ENCODE measurements at regions not wholly inside any gene's neighbourhood (a gene's known extent, or its start where the extent isn't known, plus 50 kb on each side); places are given as distances from the start of the nearest gene placed in this dataset.

DNA sequence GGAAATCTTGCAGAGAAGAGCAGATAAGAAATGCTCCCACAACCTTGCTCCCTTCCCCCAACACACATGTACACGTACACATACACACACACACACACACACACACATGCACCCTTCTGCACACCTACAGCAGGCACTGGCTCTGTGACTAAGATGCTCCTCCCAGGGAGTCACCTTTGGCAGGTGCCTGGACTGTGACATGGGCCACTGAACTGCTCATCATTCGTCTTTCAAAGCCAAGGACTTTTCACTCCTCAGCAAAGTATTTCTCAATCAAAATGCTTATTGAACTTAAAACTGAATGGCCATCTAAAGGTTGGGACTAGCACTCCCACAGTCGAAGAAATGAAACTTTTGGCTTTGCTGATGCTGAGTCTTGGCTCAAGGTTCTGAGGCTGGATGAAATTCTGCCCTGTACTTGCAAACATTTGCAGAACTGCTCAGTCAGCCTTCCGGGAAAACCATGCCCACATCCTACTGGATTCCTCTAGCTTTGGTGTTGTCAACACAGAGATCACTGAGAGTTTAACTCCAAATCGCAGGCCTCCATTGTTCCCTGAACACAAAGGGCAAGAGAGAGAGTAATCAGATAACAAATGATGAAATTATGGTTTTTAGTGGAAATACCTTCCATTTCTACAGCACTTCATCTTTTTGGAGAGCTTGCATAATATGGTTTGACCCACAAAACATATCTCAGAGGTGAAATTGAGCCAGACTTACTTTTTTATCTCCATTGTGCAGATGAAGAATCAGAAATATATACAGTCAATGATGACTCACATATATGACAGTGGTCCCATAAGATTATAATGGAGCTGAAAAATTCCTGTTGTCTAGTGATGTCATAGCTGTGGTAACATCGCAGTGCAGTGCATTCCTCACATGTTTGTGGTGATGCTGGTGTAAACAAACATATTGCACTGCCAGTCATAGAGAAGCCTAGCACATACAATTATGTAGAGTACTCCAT, 72.4 kb upstream of the BCAR3 start:
- H3K27ac ChIP-seq: no peak overlapping the region
- TF ChIP-seq, protein P1, sequence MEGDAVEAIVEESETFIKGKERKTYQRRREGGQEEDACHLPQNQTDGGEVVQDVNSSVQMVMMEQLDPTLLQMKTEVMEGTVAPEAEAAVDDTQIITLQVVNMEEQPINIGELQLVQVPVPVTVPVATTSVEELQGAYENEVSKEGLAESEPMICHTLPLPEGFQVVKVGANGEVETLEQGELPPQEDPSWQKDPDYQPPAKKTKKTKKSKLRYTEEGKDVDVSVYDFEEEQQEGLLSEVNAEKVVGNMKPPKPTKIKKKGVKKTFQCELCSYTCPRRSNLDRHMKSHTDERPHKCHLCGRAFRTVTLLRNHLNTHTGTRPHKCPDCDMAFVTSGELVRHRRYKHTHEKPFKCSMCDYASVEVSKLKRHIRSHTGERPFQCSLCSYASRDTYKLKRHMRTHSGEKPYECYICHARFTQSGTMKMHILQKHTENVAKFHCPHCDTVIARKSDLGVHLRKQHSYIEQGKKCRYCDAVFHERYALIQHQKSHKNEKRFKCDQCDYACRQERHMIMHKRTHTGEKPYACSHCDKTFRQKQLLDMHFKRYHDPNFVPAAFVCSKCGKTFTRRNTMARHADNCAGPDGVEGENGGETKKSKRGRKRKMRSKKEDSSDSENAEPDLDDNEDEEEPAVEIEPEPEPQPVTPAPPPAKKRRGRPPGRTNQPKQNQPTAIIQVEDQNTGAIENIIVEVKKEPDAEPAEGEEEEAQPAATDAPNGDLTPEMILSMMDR (conservative IDR thresholded peaks at IDR 0.05): no peak
- TF ChIP-seq ZFX (IDR thresholded peaks at IDR 0.05): no peak

DNA sequence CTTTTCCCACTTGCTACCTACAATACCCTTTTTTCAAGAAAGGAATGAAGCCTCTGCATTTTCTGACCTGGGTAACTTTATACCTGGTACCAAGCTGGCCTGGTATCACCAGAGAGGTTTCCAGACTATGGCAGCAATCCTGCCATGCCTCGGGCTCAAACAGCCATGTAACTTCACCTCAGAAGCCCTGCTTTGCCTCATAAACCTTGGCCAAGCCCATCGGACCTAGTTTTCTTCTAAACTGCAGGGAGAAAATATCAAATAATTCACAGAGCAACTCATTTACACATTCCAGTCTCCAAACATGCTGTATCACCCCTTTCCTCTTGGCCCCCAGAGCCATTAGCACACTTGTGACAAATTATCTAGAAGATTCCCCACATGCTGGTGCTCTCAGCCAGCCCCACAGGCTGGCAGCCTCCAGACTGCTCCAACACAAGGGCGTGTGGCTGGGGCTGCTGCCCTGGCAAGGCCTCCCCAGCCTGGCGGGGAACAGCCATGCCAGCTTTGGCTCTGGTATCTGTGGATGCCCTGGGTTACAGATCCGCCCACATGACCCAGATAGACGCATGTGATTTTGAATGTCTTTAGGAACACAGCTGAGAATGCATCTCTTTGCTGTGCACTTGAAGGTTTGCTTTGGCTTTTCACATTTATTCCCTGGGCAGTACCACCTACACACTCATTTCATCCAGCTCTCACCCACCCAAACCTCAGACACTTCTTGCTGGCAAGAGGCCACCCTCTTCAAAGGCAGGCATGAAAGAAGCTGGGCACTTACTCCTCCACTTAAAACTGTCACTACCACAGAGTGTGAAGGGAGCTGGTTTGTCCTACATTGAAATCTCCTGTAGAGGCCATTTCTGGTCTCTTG, 70.0 kb upstream of the BCAR3 start:
- no peak overlapping the region for H3K27ac ChIP-seq
- TF ChIP-seq, protein P1 (conservative IDR thresholded peaks at IDR 0.05): no peak

DNA sequence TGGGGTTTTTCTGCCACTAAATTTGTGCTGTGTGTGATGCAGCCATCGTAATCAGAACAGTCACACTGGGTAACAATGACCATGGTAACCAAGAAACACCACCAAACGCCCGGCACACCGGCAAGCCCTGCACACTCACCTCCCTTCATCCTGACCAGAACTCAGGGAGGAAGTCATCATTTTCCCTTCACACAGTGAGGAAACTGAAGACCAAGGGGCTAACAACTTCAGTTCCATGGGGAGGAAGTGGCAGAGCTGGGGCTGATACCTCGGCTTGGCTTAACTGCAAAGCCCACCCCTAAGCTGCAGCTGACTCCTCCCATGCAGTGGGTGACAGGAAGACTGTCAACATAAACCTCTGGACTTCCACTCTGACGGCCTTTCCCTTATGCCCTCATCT, 69.3 kb upstream of the BCAR3 start:
- no peak overlapping the region for H3K27ac ChIP-seq
- TF ChIP-seq, protein P1 (conservative IDR thresholded peaks at IDR 0.05): no peak
- no peak for TF ChIP-seq ZFX (IDR thresholded peaks at IDR 0.05)

DNA sequence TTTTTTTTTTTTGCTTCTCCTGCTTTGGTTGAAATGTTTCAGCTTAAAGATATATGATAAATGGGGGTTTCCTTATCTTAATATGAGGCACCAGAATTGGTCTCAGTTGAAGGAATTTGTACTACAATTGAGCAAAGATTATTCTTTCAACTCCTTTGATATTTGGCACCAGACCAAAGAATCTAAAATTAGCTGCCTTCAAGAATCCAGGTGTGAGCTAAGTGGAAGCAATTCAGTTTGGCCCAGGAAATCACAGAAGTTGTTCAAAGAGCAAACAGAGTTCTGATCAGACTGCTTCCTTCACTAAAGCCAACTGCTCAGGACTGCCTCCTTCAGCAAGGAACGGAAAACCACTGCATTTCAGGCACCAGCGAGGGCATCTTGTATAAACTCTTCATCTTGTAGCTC, 68.3 kb upstream of the BCAR3 start:
- TF ChIP-seq, protein P1 (conservative IDR thresholded peaks at IDR 0.05): peak; percentile 32
- TF ChIP-seq ZFX (IDR thresholded peaks at IDR 0.05): no peak
- H3K27ac ChIP-seq: no peak overlapping the region

DNA sequence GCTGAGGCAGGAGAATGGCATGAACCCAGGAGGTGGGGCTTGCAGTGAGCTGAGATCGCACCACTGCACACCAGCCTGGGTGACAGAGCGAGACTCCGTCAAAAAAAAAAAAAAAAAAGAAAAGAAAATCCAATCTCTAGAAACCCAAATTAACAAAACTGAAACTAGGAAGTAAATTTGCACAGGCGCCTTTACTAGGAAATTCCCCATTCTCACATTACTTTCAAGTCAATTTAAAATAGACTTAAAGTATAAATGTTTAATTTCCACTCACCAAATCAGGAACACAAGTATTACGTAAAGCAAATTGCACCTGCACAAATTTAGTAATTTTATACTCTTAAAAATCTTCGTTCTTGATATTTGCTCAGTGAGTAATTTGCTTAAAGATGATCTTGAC, 67.8 kb upstream of the BCAR3 start:
- H3K27ac ChIP-seq: no peak overlapping the region
- TF ChIP-seq, protein P1 (conservative IDR thresholded peaks at IDR 0.05): no peak
- no peak for TF ChIP-seq ZFX (IDR thresholded peaks at IDR 0.05)

DNA sequence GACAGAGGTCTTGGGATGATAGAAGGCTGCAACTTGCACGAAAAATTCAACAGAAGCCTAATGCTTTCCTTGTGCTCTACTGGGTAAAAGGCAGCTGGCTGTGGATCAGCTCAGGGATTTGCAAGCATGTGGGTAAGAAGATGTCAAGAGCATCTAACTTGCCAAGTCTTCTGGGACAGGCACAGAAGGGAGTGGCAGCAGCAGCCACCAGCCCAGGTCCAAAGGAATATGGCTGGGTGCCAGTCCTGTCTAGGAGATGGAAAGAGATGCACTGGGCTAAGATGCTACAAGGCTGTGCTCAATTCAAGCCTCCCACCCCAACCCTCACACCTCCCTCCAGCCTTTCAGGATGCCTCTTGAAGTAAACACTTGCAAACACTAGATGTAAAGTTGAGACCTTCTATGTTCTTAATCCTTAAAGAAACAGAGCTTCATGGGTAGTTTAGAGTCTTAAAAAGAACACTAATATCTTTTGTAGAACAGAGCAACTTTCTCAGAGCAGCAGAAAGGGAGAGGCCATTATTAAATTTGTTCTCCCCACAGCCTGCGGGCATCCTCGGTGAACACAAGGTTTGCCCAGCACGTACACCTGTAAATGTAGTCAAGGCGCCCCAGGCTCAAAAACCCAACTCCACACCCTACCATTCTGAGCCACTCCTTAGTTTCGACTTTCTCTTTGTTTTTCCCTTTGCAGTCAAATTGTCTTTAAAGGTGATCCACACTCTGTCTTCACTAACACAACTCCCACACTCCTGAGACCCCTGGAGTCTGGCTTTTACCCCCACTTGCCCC, 64.6 kb upstream of the BCAR3 start:
- no peak overlapping the region for H3K27ac ChIP-seq
- TF ChIP-seq, protein P1 (conservative IDR thresholded peaks at IDR 0.05): no peak
- TF ChIP-seq ZFX (IDR thresholded peaks at IDR 0.05): no peak
